HG02884 (cell line): ENCODE measurements at regions not wholly inside any gene's neighbourhood (a gene's known extent, or its start where the extent isn't known, plus 50 kb on each side); places are given as distances from the start of the nearest gene placed in this dataset.
"Not testable (repeated sequence)": the region's sequence is repeated elsewhere in the genome, so short reads cannot be mapped to it uniquely, and the experiment has no call there.

Experiments used
- ATAC-seq: cut with Tn5 transposase; IDR thresholded peaks from one replicate; pipeline ENCODE4 v1.9.1; 2021; ENCODE audit warnings: mild to moderate bottlenecking, moderate library complexity; ENCODE audit not compliant: unreplicated experiment

GRCh38 chr13:74747186-74747955 is 613.2 kb upstream of the KLF12 start:
- ATAC-seq: no peak

GRCh38 chr13:74743992-74744391 is 609.8 kb upstream of the KLF12 start:
- ATAC-seq: no peak

- ATAC-seq: no peak
These were observed 607.5 kb upstream of the KLF12 start for GRCh38 chr13:74741732-74742131.

- ATAC-seq: no peak
These were observed 598.7 kb upstream of the KLF12 start for GRCh38 chr13:74732736-74733385.

GRCh38 chr13:74731731-74732130 is 597.5 kb upstream of the KLF12 start:
- ATAC-seq: no peak

GRCh38 chr13:74730556-74731331 is 596.5 kb upstream of the KLF12 start:
- no peak for ATAC-seq

GRCh38 chr13:74726206-74726605 is 592.0 kb upstream of the KLF12 start:
- no peak for ATAC-seq

- ATAC-seq: not testable (repeated sequence)
These were observed 584.1 kb upstream of the KLF12 start for GRCh38 chr13:74718232-74718842.

GRCh38 chr13:74715718-74716117 is 581.5 kb upstream of the KLF12 start:
- no peak for ATAC-seq

GRCh38 chr13:74710006-74710405 is 575.8 kb upstream of the KLF12 start:
- no peak for ATAC-seq

- ATAC-seq: no peak
These were observed 575.0 kb upstream of the KLF12 start for GRCh38 chr13:74709226-74709625.

GRCh38 chr13:74708629-74709028 is 574.4 kb upstream of the KLF12 start:
- ATAC-seq: no peak

- ATAC-seq: no peak
These were observed 573.1 kb upstream of the KLF12 start for GRCh38 chr13:74707291-74707690.

GRCh38 chr13:74706801-74707200 is 572.6 kb upstream of the KLF12 start:
- no peak for ATAC-seq

GRCh38 chr13:74705438-74705837 is 571.2 kb upstream of the KLF12 start:
- no peak for ATAC-seq

- ATAC-seq: no peak
These were observed 569.7 kb upstream of the KLF12 start for GRCh38 chr13:74703855-74704387.

GRCh38 chr13:74696148-74696922 is 562.1 kb upstream of the KLF12 start:
- no peak for ATAC-seq

GRCh38 chr13:74695021-74695800 is 561.0 kb upstream of the KLF12 start:
- ATAC-seq: no peak

- no peak for ATAC-seq
These were observed 553.4 kb upstream of the KLF12 start for GRCh38 chr13:74687442-74688182.
